Suprapubic skin (tissue), 4 donors: ENCODE measurements at regions not wholly inside any gene's neighbourhood (a gene's known extent, or its start where the extent isn't known, plus 50 kb on each side); places are given as distances from the start of the nearest gene placed in this dataset.

ENCODE experiments used
- DNase-seq, 2 donors: peaks; one replicate each; pipeline ENCODE4 v3.0.0-alpha.2; 2019; ENCODE audit warnings: low spot score in 2 of 2
- H3K27ac ChIP-seq: fragments of 200-600 bp; sonication (generic); one replicate; pipeline ENCODE4 v1.5.1; 2019
- H3K27me3 ChIP-seq: fragments of 200-600 bp; sonication (generic); one replicate; pipeline ENCODE4 v1.5.1; 2019
- H3K36me3 ChIP-seq: fragments of 200-600 bp; sonication (generic); one replicate; pipeline ENCODE4 v1.5.1; 2019
- H3K4me1 ChIP-seq: fragments of 200-600 bp; sonication (generic); one replicate; pipeline ENCODE4 v1.5.1; 2019
- H3K4me3 ChIP-seq: fragments of 200-600 bp; sonication (generic); one replicate; pipeline ENCODE4 v1.5.1; 2019; ENCODE audit warnings: mild to moderate bottlenecking
- H3K9me3 ChIP-seq: fragments of 200-600 bp; sonication (generic); one replicate; pipeline ENCODE4 v1.5.1; 2019
- EP300 ChIP-seq: sonication (generic); formaldehyde crosslinking; IDR thresholded peaks from one replicate; pipeline ENCODE4 v1.6.1; 2017; ENCODE audit warnings: antibody characterized with exemption
- POLR2A ChIP-seq, 2 donors: fragments of 450-650 bp; IDR thresholded peaks; one replicate each; pipeline ENCODE4 v1.6.1; 2017; ENCODE audit warnings: antibody characterized with exemption in 2 of 2, mild to moderate bottlenecking in 2 of 2, moderate library complexity in 2 of 2
- POLR2AphosphoS5 ChIP-seq, 3 donors: sonication (generic); formaldehyde crosslinking; IDR thresholded peaks; one replicate each; pipeline ENCODE4 v1.6.1; 2017; ENCODE audit warnings: antibody characterized with exemption in 3 of 3
- WGBS: methylation state at CpG from one replicate; pipeline ENCODE4 v1.1.5; 2018; 5-methylcytosine and 5-hydroxymethylcytosine counted together
- TF ChIP-seq, protein P1 (sequence below), 2 donors: fragments of 200-600 bp in 1 of 2; fragments of 450-650 bp in 1 of 2; sonication (generic) in 1 of 2; IDR thresholded peaks; one replicate each; pipeline ENCODE4 v1.5.1; 2016 to 2019; ENCODE audit warnings: antibody characterized with exemption in 2 of 2, mild to moderate bottlenecking in 1 of 2, moderate library complexity in 1 of 2

DNA sequence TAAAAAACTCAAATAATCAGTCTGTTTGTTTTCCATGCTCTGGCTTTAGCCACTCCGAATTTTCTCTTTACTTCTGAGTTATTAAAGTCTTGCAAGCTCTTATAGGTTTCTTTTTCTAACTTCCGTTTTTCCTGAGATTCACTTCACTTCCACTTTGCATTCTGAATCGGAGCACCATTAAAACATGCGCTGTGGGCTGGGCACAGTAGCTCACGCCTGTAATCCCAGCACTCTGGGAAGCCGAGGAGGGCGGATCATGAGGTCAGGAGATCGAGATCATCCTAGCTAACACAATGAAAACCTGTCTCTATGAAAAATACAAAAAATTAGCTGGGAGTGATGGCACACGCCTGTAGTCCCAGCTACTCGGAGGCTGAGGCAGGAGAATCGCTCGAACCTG, 357.9 kb downstream of the SLITRK6 start:
- no peak overlapping the region for H3K4me3 ChIP-seq
- H3K9me3 ChIP-seq, result no peaks in the 10 kb centered on the region
- no peak for DNase-seq
- TF ChIP-seq POLR2AphosphoS5 (IDR thresholded peaks at IDR 0.05) (no peak), EP300 (no peak), POLR2A (IDR thresholded peaks at IDR 0.05) (no peak)
- TF ChIP-seq, protein P1, sequence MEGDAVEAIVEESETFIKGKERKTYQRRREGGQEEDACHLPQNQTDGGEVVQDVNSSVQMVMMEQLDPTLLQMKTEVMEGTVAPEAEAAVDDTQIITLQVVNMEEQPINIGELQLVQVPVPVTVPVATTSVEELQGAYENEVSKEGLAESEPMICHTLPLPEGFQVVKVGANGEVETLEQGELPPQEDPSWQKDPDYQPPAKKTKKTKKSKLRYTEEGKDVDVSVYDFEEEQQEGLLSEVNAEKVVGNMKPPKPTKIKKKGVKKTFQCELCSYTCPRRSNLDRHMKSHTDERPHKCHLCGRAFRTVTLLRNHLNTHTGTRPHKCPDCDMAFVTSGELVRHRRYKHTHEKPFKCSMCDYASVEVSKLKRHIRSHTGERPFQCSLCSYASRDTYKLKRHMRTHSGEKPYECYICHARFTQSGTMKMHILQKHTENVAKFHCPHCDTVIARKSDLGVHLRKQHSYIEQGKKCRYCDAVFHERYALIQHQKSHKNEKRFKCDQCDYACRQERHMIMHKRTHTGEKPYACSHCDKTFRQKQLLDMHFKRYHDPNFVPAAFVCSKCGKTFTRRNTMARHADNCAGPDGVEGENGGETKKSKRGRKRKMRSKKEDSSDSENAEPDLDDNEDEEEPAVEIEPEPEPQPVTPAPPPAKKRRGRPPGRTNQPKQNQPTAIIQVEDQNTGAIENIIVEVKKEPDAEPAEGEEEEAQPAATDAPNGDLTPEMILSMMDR (IDR thresholded peaks at IDR 0.05), result no peak
- H3K4me1 ChIP-seq, result no peaks in the 10 kb centered on the region
- 95% methylated on average over 12 of the region's 12 CpGs for WGBS
- no peaks in the 10 kb centered on the region for H3K27me3 ChIP-seq
- H3K27ac ChIP-seq, result no peak overlapping the region
- H3K36me3 ChIP-seq, result no peaks in the 10 kb centered on the region

DNA sequence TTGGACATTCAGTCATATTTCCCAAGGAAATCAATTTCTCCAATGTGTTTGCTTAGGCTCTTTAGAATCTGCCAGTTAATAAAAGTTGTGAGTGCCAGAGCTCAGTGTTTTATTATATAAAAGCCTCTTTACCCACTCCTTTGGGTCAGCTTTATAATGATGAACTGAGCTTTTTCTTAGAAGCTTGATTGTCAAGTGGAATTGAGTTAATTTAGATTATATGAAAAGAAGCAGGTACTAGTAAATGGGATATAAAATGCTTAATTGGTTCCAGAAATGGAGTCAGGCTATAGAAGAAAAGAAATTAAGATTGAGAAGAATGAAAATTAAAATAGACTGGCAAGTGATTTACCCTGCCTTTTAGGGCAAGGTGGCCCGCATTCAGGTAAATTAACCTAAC, 363.2 kb downstream of the SLITRK6 start:
- no peak overlapping the region for H3K27ac ChIP-seq
- H3K9me3 ChIP-seq, result no peaks in the 10 kb centered on the region
- H3K36me3 ChIP-seq, result no peaks in the 10 kb centered on the region
- no peak overlapping the region for H3K4me3 ChIP-seq
- 91% methylated on average over 1 of the region's 1 CpG for WGBS
- no peaks in the 10 kb centered on the region for H3K27me3 ChIP-seq
- DNase-seq, result no peak
- no peaks in the 10 kb centered on the region for H3K4me1 ChIP-seq
- TF ChIP-seq POLR2AphosphoS5 (IDR thresholded peaks at IDR 0.05) (no peak), EP300 (no peak), POLR2A (IDR thresholded peaks at IDR 0.05) (no peak)
- TF ChIP-seq, protein P1 (IDR thresholded peaks at IDR 0.05), result no peak

DNA sequence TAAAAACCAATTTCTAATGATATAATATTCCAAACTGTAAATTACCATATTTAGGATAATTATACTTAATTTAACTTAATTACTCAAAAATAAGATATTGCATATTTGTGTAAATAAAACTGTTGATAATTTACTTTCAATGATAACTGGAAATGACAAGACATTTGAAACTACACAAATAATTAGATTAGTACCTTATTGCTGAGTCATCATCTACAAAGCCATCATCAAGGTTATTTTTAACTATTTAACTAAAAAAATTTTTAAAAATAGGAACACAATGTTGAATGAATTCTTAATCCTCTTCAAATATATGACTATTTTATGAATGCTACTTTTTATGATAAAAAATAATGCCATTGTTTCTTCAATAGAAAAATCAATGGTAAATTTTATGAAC, 364.3 kb downstream of the SLITRK6 start:
- no peak overlapping the region for H3K4me3 ChIP-seq
- TF ChIP-seq, protein P1 (IDR thresholded peaks at IDR 0.05), result no peak
- TF ChIP-seq POLR2A (IDR thresholded peaks at IDR 0.05), result no peak
- TF ChIP-seq EP300, result no peak
- no peak for TF ChIP-seq POLR2AphosphoS5 (IDR thresholded peaks at IDR 0.05)
- no peaks in the 10 kb centered on the region for H3K27me3 ChIP-seq
- DNase-seq, result no peak
- H3K36me3 ChIP-seq, result no peaks in the 10 kb centered on the region
- H3K9me3 ChIP-seq, result no peaks in the 10 kb centered on the region
- H3K27ac ChIP-seq, result no peak overlapping the region
- no peaks in the 10 kb centered on the region for H3K4me1 ChIP-seq

DNA sequence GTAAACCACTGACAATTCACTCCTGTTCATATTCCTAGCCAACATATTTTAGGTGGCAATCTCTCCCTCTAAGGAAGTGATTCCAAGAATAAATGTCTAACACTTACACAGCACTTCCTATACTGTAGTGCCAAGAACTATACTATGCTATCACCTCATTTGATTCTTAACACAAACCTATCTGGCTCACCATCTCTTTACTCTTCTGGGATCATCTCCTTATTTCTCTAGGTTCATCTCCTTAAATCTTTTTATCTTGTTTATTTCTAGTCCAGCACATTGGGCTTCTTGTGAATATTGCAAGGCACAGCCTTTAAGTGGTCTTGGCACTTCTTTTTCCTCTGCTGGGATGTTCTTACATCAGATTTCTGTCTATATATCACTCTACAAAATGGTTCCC, 366.3 kb downstream of the SLITRK6 start:
- H3K4me3 ChIP-seq, result no peak overlapping the region
- no peaks in the 10 kb centered on the region for H3K4me1 ChIP-seq
- TF ChIP-seq EP300, result no peak
- no peak for TF ChIP-seq POLR2AphosphoS5 (IDR thresholded peaks at IDR 0.05)
- TF ChIP-seq POLR2A (IDR thresholded peaks at IDR 0.05), result no peak
- TF ChIP-seq, protein P1 (IDR thresholded peaks at IDR 0.05), result no peak
- DNase-seq, result no peak
- H3K27ac ChIP-seq, result no peak overlapping the region
- H3K9me3 ChIP-seq, result no peaks in the 10 kb centered on the region
- H3K27me3 ChIP-seq, result no peaks in the 10 kb centered on the region
- H3K36me3 ChIP-seq, result no peaks in the 10 kb centered on the region

DNA sequence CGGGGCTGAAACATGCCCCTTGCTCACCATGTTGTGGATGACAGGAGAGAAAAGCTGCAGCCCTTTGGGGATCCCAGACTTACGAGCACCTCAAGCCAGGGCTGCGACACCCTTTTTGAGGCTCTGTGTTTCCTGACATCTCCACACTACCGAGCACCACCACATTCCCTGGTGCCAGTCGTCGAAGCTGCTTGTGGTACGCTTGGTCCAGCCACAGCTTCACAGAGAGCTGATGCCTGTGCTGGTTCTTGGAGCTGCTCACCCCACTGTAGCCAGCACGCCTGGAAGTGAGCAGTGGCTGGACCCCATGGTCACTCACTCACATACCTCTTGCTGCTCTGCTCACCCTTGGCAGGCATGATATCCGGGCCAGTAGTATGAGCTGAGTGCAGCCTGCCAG, 367.5 kb downstream of the SLITRK6 start:
- Histone ChIP-seq H3K36me3 (no peaks in the 10 kb centered on the region), H3K4me3 (no peak overlapping the region), H3K4me1 (no peaks in the 10 kb centered on the region), H3K27ac (no peak overlapping the region), H3K9me3 (no peaks in the 10 kb centered on the region), H3K27me3 (no peaks in the 10 kb centered on the region)
- TF ChIP-seq POLR2A (IDR thresholded peaks at IDR 0.05) (no peak), POLR2AphosphoS5 (IDR thresholded peaks at IDR 0.05) (no peak), EP300 (no peak)
- TF ChIP-seq, protein P1 (IDR thresholded peaks at IDR 0.05), result no peak
- WGBS, result 92% methylated on average over 9 of the region's 9 CpGs
- DNase-seq, result no peak
